Left ventricle myocardium inferior (tissue), 1 donor: ENCODE measurements at regions not wholly inside any gene's neighbourhood (a gene's known extent, or its start where the extent isn't known, plus 50 kb on each side); places are given as distances from the start of the nearest gene placed in this dataset.
A peak's percentile ranks its signal among the peaks of the same experiment; 100 is the strongest.

Source experiments
- DNase-seq: peaks from one replicate; pipeline ENCODE4 v3.0.0-alpha.2; 2020
- H3K27ac ChIP-seq: fragments of 200-600 bp; replicated peaks from 2 replicates; pipeline ENCODE4 v1.8.0; 2021
- H3K27me3 ChIP-seq: fragments of 200-600 bp; 2 replicates; pipeline ENCODE4 v1.8.0; 2021; ENCODE audit warnings: low read depth
- H3K36me3 ChIP-seq: fragments of 200-600 bp; 2 replicates; pipeline ENCODE4 v1.8.0; 2021
- H3K4me1 ChIP-seq: fragments of 200-600 bp; 2 replicates; pipeline ENCODE4 v1.8.0; 2021
- H3K4me3 ChIP-seq: fragments of 200-600 bp; 2 replicates; pipeline ENCODE4 v1.8.0; 2021; ENCODE audit warnings: mild to moderate bottlenecking, moderate library complexity
- H3K9me3 ChIP-seq: fragments of 200-600 bp; replicated peaks from 2 replicates; pipeline ENCODE4 v1.8.0; 2021
- intact Hi-C: fragments of 100-400 bp; cut with micrococcal nuclease; formaldehyde crosslinking; loops from one replicate; pipeline ENCODE4 v1.11.0; 2022
- TF ChIP-seq, protein P1 (sequence below): fragments of 200-600 bp; IDR thresholded peaks from 2 replicates; pipeline ENCODE4 v1.8.0; 2021; ENCODE audit warnings: antibody characterized with exemption, mild to moderate bottlenecking, borderline replicate concordance
- donor health status: DM: no; HTN: yes; CAD: no; lungs with severe emphysema.

DNA sequence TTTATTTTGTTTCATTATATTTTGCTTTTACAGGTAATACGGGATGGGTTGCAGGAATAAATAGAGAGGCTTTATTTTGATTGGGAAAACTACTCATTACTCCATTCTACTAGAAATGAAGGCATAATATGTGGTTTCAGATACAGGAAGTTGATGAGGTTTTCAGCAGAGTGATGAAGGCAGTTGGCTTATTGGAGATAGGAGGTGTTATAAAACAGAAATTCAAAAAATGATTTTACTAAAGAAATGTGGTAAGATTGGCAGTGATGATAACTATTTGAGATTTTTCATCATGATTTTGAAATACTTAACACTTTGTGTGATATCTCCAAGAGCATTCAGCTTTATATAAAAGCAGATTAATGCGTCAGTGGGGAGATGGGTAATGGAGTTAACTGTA, 1445.7 kb upstream of the CADM2 start:
- Histone ChIP-seq H3K4me1 (no peaks in the 10 kb centered on the region), H3K27me3 (no peaks in the 10 kb centered on the region), H3K4me3 (no peak overlapping the region), H3K36me3 (no peaks in the 10 kb centered on the region), H3K9me3 (no peaks in the 10 kb centered on the region), H3K27ac (no peak overlapping the region)
- TF ChIP-seq, protein P1, sequence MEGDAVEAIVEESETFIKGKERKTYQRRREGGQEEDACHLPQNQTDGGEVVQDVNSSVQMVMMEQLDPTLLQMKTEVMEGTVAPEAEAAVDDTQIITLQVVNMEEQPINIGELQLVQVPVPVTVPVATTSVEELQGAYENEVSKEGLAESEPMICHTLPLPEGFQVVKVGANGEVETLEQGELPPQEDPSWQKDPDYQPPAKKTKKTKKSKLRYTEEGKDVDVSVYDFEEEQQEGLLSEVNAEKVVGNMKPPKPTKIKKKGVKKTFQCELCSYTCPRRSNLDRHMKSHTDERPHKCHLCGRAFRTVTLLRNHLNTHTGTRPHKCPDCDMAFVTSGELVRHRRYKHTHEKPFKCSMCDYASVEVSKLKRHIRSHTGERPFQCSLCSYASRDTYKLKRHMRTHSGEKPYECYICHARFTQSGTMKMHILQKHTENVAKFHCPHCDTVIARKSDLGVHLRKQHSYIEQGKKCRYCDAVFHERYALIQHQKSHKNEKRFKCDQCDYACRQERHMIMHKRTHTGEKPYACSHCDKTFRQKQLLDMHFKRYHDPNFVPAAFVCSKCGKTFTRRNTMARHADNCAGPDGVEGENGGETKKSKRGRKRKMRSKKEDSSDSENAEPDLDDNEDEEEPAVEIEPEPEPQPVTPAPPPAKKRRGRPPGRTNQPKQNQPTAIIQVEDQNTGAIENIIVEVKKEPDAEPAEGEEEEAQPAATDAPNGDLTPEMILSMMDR = no peak
- no peak for DNase-seq
- intact Hi-C loops = no loop called here

DNA sequence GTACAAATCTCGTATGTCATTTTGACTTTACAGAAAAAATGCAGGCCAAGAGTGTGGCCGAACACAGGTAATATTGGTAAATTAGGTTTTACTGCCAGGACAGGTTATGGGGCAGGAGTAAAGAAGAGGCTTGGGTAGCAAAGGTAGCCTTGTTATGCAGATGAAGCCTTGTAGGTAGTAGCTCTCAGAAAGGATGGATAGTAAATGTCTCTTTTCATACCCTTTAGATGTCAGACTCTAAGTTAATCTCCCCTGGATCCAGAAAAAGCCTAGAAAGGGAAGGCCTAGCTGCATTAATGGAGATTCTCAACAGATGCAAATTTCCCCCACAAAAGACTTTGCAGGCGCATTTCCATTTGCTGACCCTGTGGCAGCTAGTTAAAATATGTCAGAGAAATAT, 1445.1 kb upstream of the CADM2 start:
- Histone ChIP-seq H3K4me3 (no peak overlapping the region), H3K27ac (no peak overlapping the region), H3K4me1 (no peaks in the 10 kb centered on the region), H3K9me3 (no peaks in the 10 kb centered on the region), H3K36me3 (no peaks in the 10 kb centered on the region), H3K27me3 (no peaks in the 10 kb centered on the region)
- intact Hi-C loops = no loop called here
- TF ChIP-seq, protein P1 = no peak
- no peak for DNase-seq

DNA sequence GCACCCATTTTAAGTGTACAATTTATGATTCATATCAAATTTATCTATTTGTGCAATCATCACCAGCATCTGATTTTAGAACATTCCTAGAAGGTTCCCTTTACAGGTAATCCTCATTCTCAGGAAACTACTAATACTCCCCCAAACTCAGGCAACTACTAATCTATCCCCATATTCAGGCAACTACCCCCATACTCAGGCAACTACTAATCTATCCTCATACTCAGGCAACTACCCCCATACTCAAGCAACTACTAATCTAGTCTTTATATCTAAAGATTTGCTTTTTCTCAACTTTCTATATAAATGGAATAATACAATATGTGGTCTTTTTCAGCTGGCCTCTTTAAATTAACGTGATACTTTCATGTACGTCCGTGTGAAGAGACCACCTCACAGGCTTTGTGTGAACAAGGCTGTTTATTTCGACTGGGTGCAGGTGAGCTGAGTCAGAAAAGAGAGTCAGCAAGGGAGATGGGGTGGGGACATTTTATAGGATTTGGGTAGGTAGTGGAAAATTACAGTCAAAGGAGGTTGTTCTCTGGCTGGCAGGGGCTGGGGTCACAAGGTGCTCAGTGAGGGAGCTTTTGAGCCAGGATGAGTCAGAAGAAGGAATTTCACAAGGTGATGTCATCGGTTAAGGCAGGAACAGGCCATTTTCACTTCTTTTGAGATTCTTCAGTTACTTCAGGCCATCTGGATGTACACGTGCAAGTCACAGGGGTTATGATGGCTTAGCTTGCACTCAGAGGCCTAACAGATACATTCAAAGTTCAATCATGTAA, 1444.5 kb upstream of the CADM2 start:
- TF ChIP-seq, protein P1 = no peak
- H3K4me1 ChIP-seq = no peaks in the 10 kb centered on the region
- intact Hi-C loops = no loop called here

DNA sequence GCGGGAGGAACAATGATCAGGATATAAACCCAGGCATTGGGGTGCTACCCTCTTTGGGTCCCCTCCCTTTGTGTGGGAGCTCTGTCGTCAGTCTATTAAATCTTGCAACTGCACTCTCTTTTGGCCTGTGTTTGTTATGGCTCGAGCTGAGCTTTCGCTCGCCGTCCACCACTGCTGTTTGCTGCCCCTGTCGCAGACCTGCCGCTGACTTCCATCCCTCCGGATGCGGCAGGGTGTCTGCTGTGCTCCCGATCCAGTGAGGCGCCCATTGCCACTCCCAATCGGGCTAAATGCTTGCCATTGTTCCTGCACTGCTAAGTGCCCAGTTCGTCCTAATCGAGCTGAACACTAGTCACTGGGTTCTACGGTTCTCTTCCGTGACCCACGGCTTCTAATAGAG, 1443.7 kb upstream of the CADM2 start:
- no peak overlapping the region for H3K4me3 ChIP-seq
- H3K27me3 ChIP-seq = no peaks in the 10 kb centered on the region
- DNase-seq = no peak
- H3K27ac ChIP-seq = no peak overlapping the region
- H3K4me1 ChIP-seq = no peaks in the 10 kb centered on the region
- intact Hi-C loops = no loop called here
- TF ChIP-seq, protein P1 = no peak
- H3K36me3 ChIP-seq = no peaks in the 10 kb centered on the region
- H3K9me3 ChIP-seq = no peaks in the 10 kb centered on the region

More for the DNA sequence above, 1444.5 kb upstream of the CADM2 start:
- no peak overlapping the region for H3K4me3 ChIP-seq
- no peak for DNase-seq
- no peaks in the 10 kb centered on the region for H3K27me3 ChIP-seq
- no peaks in the 10 kb centered on the region for H3K9me3 ChIP-seq
- H3K27ac ChIP-seq = no peak overlapping the region
- no peaks in the 10 kb centered on the region for H3K36me3 ChIP-seq

DNA sequence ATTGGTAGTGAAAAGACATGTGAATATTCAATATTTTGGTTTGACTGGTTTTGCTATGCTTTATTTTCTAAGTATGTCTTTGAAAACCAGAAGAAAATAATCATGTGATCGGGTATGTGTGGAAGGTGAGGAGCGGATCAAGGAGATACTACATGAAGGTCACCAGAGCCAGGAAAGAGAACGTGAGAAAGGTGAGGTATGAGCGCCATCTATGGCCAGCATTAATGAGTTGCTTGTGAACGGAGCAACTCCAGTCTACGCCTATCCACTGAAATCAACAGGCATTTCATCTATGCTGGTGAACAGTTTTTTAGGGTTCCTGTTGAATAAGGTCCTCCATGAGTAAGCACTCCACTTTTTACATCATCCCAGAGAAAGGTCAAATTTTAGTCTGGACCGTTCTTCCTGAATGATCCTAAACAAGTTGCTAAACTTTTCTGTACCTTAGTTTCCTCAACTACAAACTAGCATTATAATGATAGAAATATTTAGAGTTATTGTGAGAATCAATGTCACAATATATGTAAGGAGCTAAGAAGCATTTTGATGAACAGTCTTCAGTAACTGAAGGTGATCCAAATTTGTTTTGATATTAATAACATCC, 1435.2 kb upstream of the CADM2 start:
- no peaks in the 10 kb centered on the region for H3K9me3 ChIP-seq
- TF ChIP-seq, protein P1 = peak; percentile 63
- no peaks in the 10 kb centered on the region for H3K27me3 ChIP-seq
- no peaks in the 10 kb centered on the region for H3K36me3 ChIP-seq
- H3K4me1 ChIP-seq = no peaks in the 10 kb centered on the region
- intact Hi-C loops = no loop called here
- H3K27ac ChIP-seq = no peak overlapping the region
- H3K4me3 ChIP-seq = no peak overlapping the region
- no peak for DNase-seq
